CD4-positive, alpha-beta T cell treated with Interferon alpha-2 for 1 hour (primary cell): ENCODE measurements at regions not wholly inside any gene's neighbourhood (a gene's known extent, or its start where the extent isn't known, plus 50 kb on each side); places are given as distances from the start of the nearest gene placed in this dataset.
"Not testable (repeated sequence)": the region's sequence is repeated elsewhere in the genome, so short reads cannot be mapped to it uniquely, and the experiment has no call there.

Source experiments
- DNase-seq, 2 donors: peaks; one replicate each; pipeline ENCODE4 v3.0.0-alpha.2; 2020 to 2022

DNA sequence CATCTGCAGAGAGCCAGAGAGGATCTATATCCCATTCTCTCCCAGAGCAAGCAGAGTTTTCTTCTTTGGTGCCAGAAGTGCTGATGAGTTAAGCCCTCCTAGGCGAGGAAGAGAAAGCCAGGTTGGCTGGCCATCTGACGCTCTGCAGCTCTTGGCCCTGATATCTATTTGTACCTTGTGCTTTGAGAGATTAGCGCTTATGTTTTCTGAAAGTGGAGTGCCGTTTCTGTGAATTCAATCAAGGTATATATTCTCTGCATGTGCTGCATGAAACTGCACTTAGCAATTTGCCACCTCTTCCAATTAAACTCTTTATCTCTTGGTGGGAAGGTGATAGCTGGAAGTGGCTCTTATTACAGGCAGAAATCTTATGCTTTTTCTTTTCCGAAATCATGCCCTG lies 177.5 kb downstream of the LPIN1 start:
- DNase-seq = no peak

DNA sequence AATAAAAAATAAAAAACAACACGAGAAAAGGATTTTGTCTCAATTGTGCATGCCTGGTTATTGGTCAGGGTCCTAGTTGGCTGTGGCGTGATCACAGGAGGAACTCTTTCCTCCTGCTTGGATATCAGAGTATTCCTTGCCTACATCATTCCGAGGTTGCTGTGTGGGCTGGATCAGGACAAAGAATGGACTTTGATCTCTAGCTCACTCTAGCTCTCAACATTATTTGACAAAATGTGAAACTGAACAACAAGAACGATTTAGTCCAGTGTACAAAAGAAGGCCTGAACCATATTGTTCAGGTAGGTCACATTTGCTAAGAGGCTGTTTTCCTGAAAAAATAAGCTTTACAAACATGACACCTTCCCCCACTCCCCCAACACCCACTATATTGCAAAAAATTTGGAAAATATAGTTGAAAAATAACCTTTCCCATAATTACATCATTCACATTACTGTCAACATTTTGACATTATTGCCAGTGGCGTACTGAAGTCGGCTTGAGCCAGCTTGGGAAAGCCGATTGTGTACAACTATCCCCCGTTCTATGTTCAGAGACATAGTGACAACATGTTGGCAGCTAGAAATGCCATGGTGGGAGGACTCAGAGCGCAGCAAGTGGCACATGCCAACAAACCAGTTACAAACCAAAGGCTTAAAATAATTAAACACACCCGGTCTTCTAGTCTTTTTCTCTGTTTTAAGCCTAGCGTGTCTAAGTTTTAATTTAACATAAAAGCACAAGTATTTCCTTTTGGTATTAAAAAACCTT lies 179.0 kb downstream of the LPIN1 start:
- DNase-seq = no peak

DNA sequence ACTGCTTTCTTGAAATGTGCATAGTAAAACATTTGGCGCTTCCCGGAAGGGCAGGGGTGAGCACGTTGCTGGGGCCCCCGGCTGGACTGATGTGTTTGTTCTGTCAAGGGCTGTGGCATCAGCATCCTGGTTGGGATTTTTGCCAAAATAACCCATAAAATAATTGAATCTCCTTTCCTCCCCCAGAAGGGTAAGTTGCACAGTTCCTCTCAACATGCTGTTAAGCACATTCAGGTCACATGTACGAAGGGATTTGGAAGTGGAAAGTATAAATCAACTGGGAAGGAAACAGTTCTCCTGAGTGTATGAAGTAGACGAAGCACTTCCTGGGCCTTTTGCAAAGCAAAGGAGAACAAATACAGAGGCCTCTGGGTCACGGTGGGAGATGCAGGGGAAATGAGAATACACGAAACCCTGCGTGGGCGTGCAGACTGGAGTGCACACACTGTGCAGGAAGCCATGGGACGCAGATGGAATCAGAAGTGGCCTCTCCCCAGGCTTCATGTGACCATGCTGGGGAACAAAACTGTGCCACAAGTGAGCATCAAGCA lies 183.9 kb downstream of the LPIN1 start:
- DNase-seq = no peak

DNA sequence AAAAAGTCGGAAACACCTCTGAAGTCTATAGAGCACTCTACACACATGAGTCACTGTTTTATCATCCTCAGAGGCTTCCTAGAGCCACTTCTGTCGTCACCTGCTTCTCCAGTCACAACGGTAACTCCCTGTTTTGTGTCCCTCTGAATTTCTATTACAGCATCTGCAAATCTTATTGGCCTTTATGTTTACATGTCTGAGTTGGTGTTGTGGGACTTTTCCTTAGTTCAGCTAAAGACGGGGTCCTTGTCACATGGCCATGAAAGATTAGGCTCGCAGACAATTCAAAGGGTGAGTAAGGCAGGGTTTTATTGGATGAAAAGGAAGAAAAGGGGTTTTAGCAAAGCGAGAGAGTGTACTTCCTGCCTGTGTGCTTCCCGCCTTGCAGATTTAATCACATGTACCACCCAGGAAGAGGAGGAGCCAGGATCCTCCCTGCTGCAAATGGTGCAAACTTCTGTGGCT lies 185.6 kb downstream of the LPIN1 start:
- DNase-seq = no peak

DNA sequence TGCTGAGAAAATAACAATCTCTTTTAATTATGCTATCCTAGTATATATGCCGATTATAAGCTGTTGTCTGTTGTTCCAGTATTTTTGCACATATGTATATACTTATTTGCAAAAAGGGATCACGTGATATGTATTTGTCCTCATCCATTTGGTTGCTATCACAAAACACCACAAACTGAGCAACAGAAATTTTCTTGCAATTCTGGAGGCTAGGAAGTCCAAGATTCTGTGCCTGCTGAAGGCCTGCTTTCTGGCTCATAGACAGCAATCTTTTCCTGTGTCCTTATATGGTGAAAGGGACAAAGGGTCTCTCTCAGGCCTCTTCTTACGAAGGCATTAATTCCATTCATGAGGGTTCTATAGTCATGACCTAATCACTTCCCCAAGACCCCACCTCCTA lies 186.5 kb downstream of the LPIN1 start:
- DNase-seq = no peak

DNA sequence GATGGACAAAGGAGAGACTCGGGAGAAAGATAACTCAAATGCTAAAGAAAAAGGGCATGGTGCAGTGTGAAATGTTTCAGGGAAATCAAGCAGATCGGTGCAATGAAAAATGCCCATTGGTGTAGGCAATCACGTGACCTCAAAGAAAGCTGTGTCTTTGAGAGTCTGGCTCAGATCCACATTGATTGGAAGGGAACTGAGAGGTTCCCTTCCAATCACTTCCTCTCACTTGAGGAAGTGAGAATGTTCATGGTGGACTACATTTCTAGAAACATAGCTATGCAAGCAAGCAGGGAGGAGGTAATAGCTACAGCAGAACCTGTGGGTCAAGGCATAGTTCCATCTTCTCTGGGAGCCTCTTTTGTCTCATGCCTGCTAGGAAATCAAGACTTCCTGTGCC lies 187.4 kb downstream of the LPIN1 start:
- DNase-seq = no peak

DNA sequence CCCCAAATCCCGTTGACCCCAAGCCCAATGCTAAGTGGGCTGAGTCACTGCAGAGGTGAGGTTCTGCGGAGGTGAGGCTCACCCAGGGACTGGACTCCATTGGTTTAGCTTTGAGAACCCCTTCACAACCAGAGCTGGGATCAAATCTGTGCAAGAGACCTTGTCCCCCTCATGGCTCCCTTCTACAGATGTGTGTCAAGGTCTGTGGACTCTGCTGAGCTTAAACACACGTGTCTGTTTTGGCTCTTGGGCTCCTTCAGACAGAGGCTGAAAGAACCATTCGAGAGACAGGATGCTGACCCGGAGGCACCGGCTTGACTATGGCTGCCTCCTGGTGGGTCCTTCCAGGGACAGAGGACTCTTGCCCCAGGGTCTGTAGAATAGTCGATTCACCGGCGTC lies 190.3 kb downstream of the LPIN1 start:
- DNase-seq = no peak

DNA sequence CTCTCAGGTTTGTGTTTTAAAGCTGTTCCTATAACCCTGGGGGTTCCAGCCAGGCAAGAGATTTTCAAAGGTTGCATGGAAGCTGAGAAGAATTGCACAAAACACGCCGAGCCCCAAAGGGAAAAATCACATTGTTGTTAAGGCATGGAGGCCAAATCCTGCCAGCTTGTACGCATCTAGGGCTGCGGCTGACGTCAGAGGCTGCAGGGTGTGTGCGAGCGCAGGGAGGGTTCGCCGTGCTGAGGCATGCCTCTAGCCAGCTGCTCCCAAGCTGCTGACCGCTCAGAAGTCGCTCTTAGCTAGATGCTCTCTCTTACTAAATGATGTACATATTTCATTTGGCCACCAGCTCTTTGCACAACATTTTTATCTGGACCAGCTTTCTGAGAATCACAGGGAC lies 191.8 kb downstream of the LPIN1 start:
- no peak for DNase-seq

DNA sequence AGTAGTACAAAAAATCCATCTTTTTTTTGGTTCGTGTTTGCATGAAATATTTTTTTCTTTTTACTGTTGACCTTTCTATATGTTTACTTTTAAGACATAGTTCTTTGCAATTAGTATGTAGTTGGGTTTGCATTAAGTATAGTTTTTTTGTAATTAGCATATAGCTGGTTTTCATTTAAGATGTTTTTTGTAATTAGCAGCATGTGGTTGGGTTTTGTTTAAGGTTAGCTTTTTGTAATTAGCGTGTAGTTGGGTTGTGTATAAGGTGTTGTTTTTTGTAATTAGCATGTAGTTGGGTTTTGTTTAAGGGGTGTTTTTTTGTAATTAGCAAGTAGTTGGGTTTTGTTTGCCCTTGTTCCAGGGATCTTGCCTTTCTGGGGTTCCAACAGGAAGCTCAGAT lies 193.1 kb downstream of the LPIN1 start:
- no peak for DNase-seq

DNA sequence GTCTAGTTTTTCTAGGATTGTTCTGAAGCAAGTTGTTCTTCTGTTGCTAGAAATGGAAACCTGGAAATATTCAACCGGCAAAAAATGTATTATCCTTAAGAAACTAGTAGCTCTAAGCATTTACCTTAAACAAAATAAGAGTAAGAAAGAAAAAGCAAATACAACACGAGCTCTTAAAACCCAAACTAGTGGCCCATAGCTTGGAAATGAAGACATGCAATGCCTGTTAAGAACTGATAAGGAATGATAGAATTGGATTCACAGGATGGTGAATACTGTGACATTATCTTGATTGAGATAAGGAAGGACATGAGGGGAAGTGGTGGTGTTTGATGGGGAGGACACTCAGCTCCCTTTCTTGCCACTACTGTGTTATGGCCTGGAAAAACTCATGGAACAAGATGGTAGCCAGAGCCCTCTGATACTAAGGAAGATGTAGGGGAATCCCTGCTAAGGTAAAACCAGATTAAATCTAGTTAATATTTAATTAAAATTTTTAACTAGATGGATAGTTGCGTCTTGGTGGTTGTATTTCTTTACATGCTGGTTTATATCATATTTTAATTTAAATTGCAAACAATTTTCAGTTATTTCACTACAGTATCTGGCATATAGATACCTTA lies 193.8 kb downstream of the LPIN1 start:
- no peak for DNase-seq

DNA sequence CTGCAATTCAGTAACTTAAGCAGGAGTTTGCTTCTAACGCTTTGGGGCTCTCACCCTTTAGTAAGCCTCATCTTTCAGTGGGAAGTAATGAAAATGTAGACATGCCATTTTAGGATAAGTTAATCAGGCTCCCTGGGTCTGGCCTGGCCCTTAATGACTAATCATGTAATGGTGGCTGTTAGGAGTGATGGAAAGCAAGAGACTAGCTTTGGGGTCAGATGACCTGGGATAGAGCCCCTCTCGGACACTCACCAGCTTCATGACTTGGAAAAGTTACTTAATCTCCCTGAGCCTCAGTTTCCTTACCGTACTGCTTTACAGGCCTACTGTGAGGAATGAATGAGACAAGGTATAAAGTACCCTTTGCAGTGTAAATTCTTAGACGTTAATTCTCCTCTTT lies 194.4 kb downstream of the LPIN1 start:
- no peak for DNase-seq

DNA sequence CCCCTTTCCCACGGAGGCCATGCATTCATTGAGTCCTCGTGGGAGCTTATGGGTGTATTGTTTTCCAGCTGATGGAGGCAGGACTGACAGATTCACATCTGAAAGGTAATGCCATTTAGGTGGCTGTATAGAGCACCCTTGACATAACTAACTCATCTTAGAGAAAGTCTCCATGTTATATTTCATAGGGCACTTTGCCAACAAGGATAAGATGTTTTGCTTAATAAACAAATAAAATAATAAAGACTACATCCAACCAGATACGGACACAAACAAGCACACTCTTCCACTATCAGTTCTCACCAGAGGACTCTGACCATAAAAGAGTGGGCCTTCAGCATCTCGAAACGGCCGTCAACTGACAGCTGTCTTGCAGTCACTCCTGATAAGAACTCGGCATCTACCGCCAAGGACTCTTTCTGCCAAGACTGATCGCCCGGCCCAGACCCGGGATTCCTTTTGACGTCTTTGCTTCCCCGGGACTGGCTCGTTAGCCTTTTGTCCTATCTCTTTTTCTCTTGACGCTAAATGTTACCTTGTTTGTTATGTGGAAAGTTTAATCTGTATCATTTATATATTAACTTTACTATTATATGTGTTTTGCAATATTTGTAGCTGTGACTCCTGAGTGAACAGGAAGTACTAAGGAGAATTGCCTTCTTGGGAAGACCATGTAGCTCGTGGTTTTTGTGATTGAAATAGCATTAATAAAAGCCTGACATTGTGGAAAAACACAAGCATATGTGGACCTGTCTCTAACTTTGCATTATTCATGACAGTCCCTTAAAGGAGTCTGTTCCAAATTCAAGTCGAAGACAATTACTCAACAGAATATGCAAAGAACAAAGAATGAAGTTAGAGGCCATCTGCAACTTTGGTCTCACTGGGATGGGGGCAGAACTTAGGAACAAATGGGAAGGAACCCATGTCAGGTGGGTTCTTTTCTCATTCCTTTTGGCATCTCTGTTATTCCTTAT lies 195.1 kb downstream of the LPIN1 start:
- DNase-seq = no peak

DNA sequence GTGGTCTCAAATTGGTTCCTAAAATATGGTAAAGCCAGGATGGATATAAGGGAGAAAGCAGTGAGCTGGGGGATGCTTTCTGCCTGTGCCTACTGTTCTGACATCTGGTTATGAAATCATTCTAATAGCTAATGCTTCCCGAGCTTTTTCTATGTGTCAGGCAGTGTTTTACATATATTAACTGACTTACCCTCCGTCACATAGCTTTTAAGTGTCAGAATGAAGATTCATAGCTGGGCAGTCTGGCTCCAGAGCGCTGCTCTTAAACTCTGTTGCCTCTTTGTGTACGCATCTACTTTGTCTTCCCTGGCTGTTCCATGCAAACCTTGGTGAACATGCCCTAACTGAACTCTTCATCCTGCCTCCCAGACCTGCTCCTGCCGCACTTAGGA lies 195.7 kb downstream of the LPIN1 start:
- DNase-seq = no peak

DNA sequence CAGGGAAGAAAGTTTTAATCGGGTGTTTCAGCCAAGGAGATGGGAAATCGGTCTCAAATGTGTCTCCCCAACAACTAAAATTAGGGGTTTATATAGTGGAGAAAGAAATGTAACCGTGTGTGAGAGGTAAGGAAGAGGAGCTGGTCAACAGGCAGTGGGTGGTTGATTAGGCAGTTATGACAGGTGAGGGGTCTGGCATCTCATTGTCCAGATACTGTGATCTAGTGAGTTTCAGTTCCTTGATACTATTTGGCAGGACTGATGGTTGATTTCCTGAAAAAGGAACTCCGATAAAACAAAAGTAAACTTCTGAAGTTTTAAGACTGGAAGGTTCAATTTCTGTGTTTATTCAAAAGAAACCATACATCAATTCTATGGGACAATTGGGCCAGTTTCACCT lies 197.9 kb downstream of the LPIN1 start:
- no peak for DNase-seq

DNA sequence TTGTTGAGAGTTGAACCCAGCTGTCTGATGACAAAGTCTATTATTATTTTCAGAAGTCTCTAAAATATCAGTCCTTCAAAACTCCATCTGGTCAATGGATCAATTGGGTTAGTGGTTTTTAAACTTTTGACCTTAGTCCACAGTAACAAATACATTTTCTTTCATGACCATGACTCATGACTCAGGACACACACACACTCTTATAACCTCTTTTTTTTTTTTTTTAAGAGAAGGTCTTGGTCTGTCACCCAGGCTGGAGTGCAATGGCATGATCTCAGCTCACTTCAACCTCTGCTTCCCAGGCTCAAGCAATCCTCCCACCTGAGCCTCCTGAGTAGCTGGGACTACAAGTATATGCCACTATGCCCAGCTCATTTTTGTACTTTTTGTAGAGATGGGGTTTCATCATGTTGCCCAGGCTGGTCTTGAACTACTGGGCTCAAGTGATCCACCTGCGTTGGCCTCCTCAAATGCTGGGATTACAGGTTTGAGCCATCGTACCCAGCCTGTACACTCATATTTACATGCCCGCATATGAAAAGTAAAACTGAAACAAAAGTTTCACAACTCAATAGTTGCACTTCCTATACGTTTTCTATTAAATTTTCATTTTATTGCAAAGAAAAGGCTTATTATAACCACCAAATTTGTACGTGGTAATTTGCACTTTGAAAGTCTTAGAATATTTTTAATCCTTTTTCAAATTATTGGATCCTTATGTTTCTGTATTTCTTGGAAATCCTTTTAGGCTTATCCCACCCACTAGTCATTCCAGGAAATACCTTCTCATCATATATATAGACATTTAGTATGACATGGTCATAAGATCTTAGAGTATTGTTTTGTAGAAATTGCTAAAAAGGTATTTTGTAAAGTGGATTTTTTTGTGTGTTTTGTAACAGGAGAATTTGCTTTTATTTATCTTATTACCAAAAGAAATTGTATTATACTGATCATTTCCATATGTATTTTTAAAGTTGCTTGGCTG lies 199.0 kb downstream of the LPIN1 start:
- peak in 1 of 2 donors; percentile 33 for DNase-seq

DNA sequence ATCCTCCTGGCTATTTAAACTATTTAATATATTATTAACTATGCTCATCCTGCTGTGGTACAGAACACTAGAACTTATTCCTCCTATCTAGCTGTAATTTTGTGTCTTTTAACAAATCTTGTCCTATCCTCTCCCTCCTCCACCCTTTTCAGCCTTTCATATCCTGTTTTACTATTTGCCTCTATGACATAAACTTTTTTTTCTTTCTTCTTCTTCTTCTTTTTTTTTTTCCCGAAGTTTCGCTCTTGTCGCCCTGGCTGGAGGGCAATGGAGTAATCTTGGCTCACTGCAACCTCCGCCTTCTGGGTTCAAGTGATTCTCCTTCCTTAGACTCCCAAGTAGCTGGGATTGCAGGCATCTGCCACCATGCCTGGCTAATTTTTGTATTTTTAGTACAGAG lies 201.5 kb downstream of the LPIN1 start:
- DNase-seq = no peak

DNA sequence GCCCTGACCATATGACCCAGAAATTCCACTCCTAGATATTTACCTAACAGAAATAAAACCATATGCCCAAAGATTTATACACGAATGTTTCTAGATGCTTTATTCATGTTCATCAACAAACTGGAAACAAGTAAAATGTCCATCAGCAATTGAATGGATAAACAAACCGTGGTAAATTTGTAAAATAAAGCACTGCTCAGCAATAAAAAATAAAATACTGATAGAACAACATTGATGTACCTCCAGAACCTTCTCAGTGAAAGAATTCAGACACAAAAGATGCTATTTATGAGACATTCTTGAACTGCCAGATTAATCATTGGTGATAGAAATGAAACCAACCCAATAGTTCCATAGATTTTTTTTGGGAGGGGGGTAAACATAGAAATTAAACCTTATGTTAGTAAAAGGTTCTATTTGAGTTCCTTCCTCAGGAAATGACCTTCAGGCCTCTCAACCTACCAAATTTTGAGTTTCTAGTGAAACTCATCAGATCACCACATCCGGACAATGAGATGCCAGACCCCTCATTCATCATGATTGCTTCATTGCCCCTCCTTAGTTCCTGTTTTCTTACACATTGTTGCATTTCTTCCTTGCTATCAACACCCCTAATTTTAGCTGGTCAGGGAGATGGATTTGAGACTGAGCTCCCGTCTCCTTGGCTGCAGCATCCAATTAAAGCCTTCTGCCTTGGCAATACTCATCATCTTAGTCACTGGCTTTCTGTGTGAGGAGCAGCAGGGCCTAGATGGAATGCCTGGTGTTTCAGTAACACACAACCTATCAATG lies 203.5 kb downstream of the LPIN1 start:
- no peak for DNase-seq

DNA sequence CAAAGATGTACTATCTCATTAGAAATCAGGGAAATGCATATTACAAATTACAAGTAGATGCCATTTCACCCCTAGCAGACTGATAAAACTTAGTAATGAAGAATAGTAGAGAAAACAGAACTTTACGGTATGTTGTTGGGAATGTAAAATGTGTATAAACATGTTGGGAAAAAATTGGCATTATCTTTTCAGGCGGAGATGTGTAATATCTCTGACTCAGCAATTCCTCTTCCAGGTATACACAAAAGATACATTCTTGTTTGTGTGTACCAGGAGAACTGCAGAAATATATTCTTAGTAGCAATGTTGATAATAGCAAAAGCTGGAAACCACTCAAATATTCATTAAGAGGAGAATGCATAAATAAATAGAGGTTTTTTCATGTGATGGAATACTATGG lies 204.5 kb downstream of the LPIN1 start:
- no peak for DNase-seq

DNA sequence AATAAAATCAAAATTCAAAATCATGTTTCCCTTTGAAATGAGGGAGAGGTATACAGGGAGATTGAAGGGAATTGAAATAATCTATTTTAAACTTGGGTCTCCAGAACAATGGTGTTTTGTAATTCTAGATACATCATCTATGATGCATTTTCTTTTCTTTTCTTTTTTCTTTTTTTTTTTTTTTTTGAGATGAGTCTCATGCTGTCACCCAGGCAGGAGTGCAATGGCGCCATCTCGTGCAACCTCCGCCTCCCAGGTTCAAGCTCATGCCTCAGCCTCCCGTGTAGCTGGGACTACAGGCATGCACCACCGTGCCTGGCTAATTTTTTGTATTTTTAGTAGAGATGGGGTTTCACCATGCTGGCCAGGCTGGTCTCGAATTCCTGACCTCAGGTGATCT lies 205.1 kb downstream of the LPIN1 start:
- not testable (repeated sequence) for DNase-seq

DNA sequence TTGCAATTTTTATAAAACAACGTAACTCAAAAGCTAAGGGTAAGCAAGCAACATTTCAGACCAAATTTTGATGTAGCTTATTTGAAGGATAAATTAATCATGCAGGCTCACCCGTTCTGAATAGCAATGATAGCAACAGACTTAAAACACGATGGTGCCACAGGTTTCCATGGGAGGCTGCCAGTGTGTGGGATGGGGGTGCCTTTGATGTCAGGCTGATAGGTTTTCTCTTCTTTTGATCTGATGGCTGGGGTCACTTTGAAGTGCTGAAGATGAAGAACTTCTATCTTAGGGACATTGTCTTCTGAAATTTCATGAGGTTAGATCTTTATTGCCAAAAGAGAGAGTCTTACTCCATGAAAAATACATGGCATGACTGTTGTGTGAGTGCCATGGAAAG lies 206.8 kb downstream of the LPIN1 start:
- no peak for DNase-seq

DNA sequence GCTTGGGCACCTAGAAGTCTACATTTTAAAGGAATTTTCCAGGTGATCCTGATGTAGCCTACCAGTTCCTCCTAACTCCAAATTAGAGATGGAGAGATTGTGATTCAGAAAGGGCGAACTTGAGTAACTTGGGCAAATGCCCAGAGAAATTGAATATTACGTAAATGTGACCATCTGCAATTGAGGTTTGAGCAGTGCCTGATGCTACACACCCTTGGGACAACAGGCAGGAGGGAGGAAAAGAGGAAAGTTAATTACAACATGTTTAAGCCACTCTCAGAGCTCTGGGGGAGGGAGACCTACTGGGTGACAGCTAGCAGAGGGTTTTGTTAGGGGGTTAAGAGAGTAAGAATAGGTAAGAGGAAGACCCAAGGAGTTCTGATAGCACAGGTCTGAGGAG lies 208.9 kb downstream of the LPIN1 start:
- DNase-seq = no peak
